IMR-90 (cell line): ENCODE measurements at regions not wholly inside any gene's neighbourhood (a gene's known extent, or its start where the extent isn't known, plus 50 kb on each side); places are given as distances from the start of the nearest gene placed in this dataset.

ENCODE experiments used
- ATAC-seq: fragments of 200-7000 bp; cut with Tn5 transposase; 2 replicates; pipeline ENCODE4 v1.9.1; 2020; ENCODE audit warnings: low read depth, mild to moderate bottlenecking, moderate library complexity
- BruUV-seq: library from RNA; stranded (reverse); fragments of 400-500 nt; replicated peaks from 2 replicates; lab custom pipeline; 2021; lab: Mats Ljungman, UMichigan
- CTCF ChIA-PET: fragments of 300-600 bp; formaldehyde crosslinking; extraction: SDS; loops from one replicate; lab custom pipeline; 2021; ENCODE audit warnings: antibody characterized with exemption; lab: Yijun Ruan, JAX
- POLR2A ChIA-PET: fragments of 300-600 bp; sonication (Branson Sonifier 250); formaldehyde crosslinking; loops from one replicate; lab custom pipeline; 2022; ENCODE audit warnings: antibody characterized with exemption; ENCODE audit not compliant: unreplicated experiment; lab: Charles Lee
- DNase-seq: peaks from one replicate; pipeline ENCODE4 v3.0.0; 2013
- H2AFZ ChIP-seq: replicated peaks from 2 replicates; pipeline ENCODE3; 2013; ENCODE audit warnings: low read length, mild to moderate bottlenecking; ENCODE audit not compliant: poor library complexity
- H2AK5ac ChIP-seq: 2 replicates; pipeline ENCODE4 v1.6.1; 2013; ENCODE audit warnings: low read depth, low read length, inconsistent platforms
- H2AK9ac ChIP-seq: replicated peaks from 2 replicates; pipeline ENCODE3; 2013; ENCODE audit warnings: mild to moderate bottlenecking, low read depth, low read length, moderate library complexity; ENCODE audit not compliant: poor library complexity
- H2BK120ac ChIP-seq: 2 replicates; pipeline ENCODE4 v1.6.1; 2013; ENCODE audit warnings: low read depth, low read length, inconsistent platforms
- H2BK15ac ChIP-seq: 3 replicates; pipeline ENCODE4 v1.6.1; 2013; ENCODE audit warnings: low read depth, low read length, inconsistent platforms
- H2BK20ac ChIP-seq: 2 replicates; pipeline ENCODE4 v1.6.1; 2013; ENCODE audit warnings: low read depth, mild to moderate bottlenecking, inconsistent platforms, low read length, moderate library complexity
- H2BK5ac ChIP-seq: 2 replicates; pipeline ENCODE4 v1.6.1; 2013; ENCODE audit warnings: mild to moderate bottlenecking, low read depth, low read length, inconsistent platforms; ENCODE audit not compliant: poor library complexity, severe bottlenecking
- H3K14ac ChIP-seq: replicated peaks from 2 replicates; pipeline ENCODE4 v1.6.1; 2013; ENCODE audit warnings: low read depth, low read length, inconsistent platforms
- H3K18ac ChIP-seq: 2 replicates; pipeline ENCODE4 v1.6.1; 2013; ENCODE audit warnings: low read depth, low read length, control low read depth
- H3K23ac ChIP-seq: 2 replicates; pipeline ENCODE4 v1.6.1; 2013; ENCODE audit warnings: low read depth, low read length, inconsistent platforms
- H3K27ac ChIP-seq: 2 replicates; pipeline ENCODE4 v1.5.1; 2013; ENCODE audit warnings: mild to moderate bottlenecking, control low read depth, low read length; ENCODE audit not compliant: insufficient read depth
- H3K27me3 ChIP-seq: 2 replicates; pipeline ENCODE4 v1.6.1; 2013; ENCODE audit warnings: low read length; ENCODE audit not compliant: control insufficient read depth, insufficient read depth
- H3K36me3 ChIP-seq: 2 replicates; pipeline ENCODE4 v1.6.1; 2013; ENCODE audit warnings: low read length, mixed read lengths; ENCODE audit not compliant: control insufficient read depth, insufficient read depth
- H3K4ac ChIP-seq: 2 replicates; pipeline ENCODE4 v1.6.1; 2013; ENCODE audit warnings: low read depth, low read length, inconsistent platforms
- H3K4me1 ChIP-seq: 2 replicates; pipeline ENCODE4 v1.6.1; 2013; ENCODE audit warnings: low read length, mixed read lengths; ENCODE audit not compliant: control insufficient read depth, insufficient read depth
- H3K4me2 ChIP-seq: 2 replicates; pipeline ENCODE4 v1.6.1; 2013; ENCODE audit warnings: low read depth, mild to moderate bottlenecking, control low read depth, low read length, moderate library complexity
- H3K4me3 ChIP-seq: 2 replicates; pipeline ENCODE4 v1.5.1; 2013; ENCODE audit warnings: low read depth, mild to moderate bottlenecking, control low read depth, low read length, moderate library complexity; ENCODE audit not compliant: insufficient read depth
- H3K56ac ChIP-seq: 2 replicates; pipeline ENCODE4 v1.6.1; 2013; ENCODE audit warnings: low read length, inconsistent platforms; ENCODE audit not compliant: insufficient read depth; ENCODE audit errors: extremely low read depth
- H3K79me1 ChIP-seq, 2 experiments: 2 replicates each; pipeline ENCODE4 v1.6.1; 2013; ENCODE audit warnings: low read length in 2 of 2, inconsistent platforms in 1 of 2, low read depth in 1 of 2
- H3K9ac ChIP-seq: 2 replicates; pipeline ENCODE4 v1.6.1; 2013; ENCODE audit warnings: low read depth, low read length, control low read depth
- H3K9me1 ChIP-seq: 2 replicates; pipeline ENCODE4 v1.6.1; 2013; ENCODE audit warnings: low read length, inconsistent platforms; ENCODE audit not compliant: insufficient read depth
- H3K9me3 ChIP-seq: 2 replicates; pipeline ENCODE4 v1.6.1; 2013; ENCODE audit warnings: low read length; ENCODE audit not compliant: control insufficient read depth, insufficient read depth
- H4K20me1 ChIP-seq: 2 replicates; pipeline ENCODE4 v1.6.1; 2013; ENCODE audit warnings: low read length, inconsistent platforms; ENCODE audit not compliant: insufficient read depth
- H4K5ac ChIP-seq: 2 replicates; pipeline ENCODE4 v1.6.1; 2013; ENCODE audit warnings: mild to moderate bottlenecking, low read depth, low read length, control low read depth
- H4K8ac ChIP-seq, 2 experiments: 2 replicates each; pipeline ENCODE4 v1.6.1; 2013; ENCODE audit warnings: low read depth in 2 of 2, low read length in 2 of 2, control low read depth in 1 of 2, inconsistent platforms in 1 of 2
- H4K91ac ChIP-seq: 2 replicates; pipeline ENCODE4 v1.6.1; 2013; ENCODE audit warnings: low read depth, low read length, inconsistent platforms; ENCODE audit not compliant: insufficient read depth
- BHLHE40 ChIP-seq: fragments of 150-350 bp; IDR thresholded peaks from 2 replicates; pipeline ENCODE4 v1.6.1; 2016; ENCODE audit warnings: mild to moderate bottlenecking, low read depth, low read length
- CEBPB ChIP-seq: IDR thresholded peaks from 2 replicates; pipeline ENCODE4 v1.6.1; 2012; ENCODE audit warnings: low read depth, low read length, improper control_type of control experiment
- CHD1 ChIP-seq: IDR thresholded peaks from 2 replicates; pipeline ENCODE4 v1.6.1; 2012; ENCODE audit warnings: low read depth, low read length, improper control_type of control experiment
- FOS ChIP-seq: fragments of 150-350 bp; IDR thresholded peaks from 2 replicates; pipeline ENCODE4 v1.6.1; 2016; ENCODE audit warnings: low read depth, low read length
- MAFK ChIP-seq: IDR thresholded peaks from 2 replicates; pipeline ENCODE4 v1.6.1; 2012; ENCODE audit warnings: low read depth, low read length, improper control_type of control experiment
- MAZ ChIP-seq: IDR thresholded peaks from 2 replicates; pipeline ENCODE4 v1.6.1; 2012; ENCODE audit warnings: low read depth, mild to moderate bottlenecking, low read length, improper control_type of control experiment, moderate library complexity, borderline replicate concordance
- MXI1 ChIP-seq: IDR thresholded peaks from 2 replicates; pipeline ENCODE4 v1.6.1; 2012; ENCODE audit warnings: low read depth, mild to moderate bottlenecking, low read length, moderate library complexity, borderline replicate concordance
- NFE2L2 ChIP-seq: fragments of 150-350 bp; IDR thresholded peaks from 2 replicates; pipeline ENCODE4 v1.6.1; 2016; ENCODE audit warnings: low read depth, mild to moderate bottlenecking, low read length
- POLR2A ChIP-seq: IDR thresholded peaks from 2 replicates; pipeline ENCODE4 v1.6.1; 2012; ENCODE audit warnings: mild to moderate bottlenecking, low read depth, low read length
- RAD21 ChIP-seq: IDR thresholded peaks from 2 replicates; pipeline ENCODE4 v1.6.1; 2012; ENCODE audit warnings: low read length, improper control_type of control experiment
- RCOR1 ChIP-seq: IDR thresholded peaks from 2 replicates; pipeline ENCODE4 v1.6.1; 2012; ENCODE audit warnings: mild to moderate bottlenecking, low read length, improper control_type of control experiment; ENCODE audit not compliant: insufficient replicate concordance
- RFX5 ChIP-seq: IDR thresholded peaks from 2 replicates; pipeline ENCODE4 v1.8.0; 2012; ENCODE audit warnings: low read depth, mild to moderate bottlenecking, low read length, moderate library complexity
- SMC3 ChIP-seq: fragments of 150-350 bp; IDR thresholded peaks from 2 replicates; pipeline ENCODE4 v1.6.1; 2016; ENCODE audit warnings: low read depth, mild to moderate bottlenecking, antibody characterized with exemption, low read length, moderate library complexity
- WGBS, 2 experiments: methylation state at CpG; one replicate each; pipeline versions ENCODE4 v1.1.5 to v1.1.7; 2013; ENCODE audit warnings: missing lambda C conversion rate in 2 of 2; ENCODE audit not compliant: insufficient read length in 1 of 2; ENCODE audit errors: extremely low coverage in 2 of 2; 5-methylcytosine and 5-hydroxymethylcytosine counted together
- dilution Hi-C: fragments of 300-500 bp; cut with HindIII; formaldehyde crosslinking; loops from one replicate; pipeline ENCODE4 v1.14.3; 2018; ENCODE audit warnings: low sequenced_read_pairs; ENCODE audit not compliant: unreplicated experiment
- in situ Hi-C: fragments of 300-500 bp; cut with MboI; formaldehyde crosslinking; loops from 3 replicates; pipeline ENCODE4 v1.14.3; 2019; ENCODE audit warnings: low sequenced_read_pairs, inconsistent platforms, mixed read lengths
- intact Hi-C: fragments of 100-400 bp; cut with micrococcal nuclease; formaldehyde crosslinking; loops from 2 replicates; pipeline ENCODE4 v1.10.0; 2022
- TF ChIP-seq, protein P1 (sequence below): fragments of 150-350 bp; IDR thresholded peaks from 2 replicates; pipeline ENCODE4 v1.6.1; 2016; ENCODE audit warnings: low read depth, mild to moderate bottlenecking, low read length, moderate library complexity, borderline replicate concordance
- TF ChIP-seq, protein P2 (sequence below): fragments of 150-350 bp; IDR thresholded peaks from 2 replicates; pipeline ENCODE4 v1.6.1; 2017; ENCODE audit warnings: mild to moderate bottlenecking, antibody characterized with exemption, low read length, low read depth
- TF ChIP-seq, protein P3 (sequence below): conservative IDR thresholded peaks from 2 replicates; pipeline ENCODE4 v1.5.1; 2012; ENCODE audit warnings: mild to moderate bottlenecking, low read depth, low read length, improper control_type of control experiment

DNA sequence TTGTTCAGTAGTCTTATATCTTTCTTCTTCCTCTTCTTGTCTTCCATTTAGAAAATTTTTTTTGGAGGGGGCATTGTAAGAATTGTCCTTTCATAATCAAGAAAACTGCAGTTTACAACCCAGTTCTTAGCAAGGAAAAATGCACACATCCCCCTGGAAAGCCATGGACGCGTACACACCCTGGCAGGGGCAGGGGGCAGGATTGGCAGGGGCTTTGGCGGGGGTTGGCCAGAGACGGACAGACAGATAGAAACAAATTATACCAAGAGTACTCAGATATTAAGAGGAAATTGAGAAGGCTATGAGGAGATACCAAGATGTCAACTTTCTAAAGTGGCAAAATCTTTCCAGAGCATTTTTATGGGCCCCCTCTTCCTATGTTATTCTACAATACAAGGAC is 322.5 kb upstream of the CPXCR1 start:
- Histone ChIP-seq H3K4me2 (no peak overlapping the region), H3K27ac (no peak overlapping the region), H4K20me1 (no peaks in the 10 kb centered on the region), H3K27me3 (no peaks in the 10 kb centered on the region), H2AFZ (no peak overlapping the region), H3K4me1 (no peaks in the 10 kb centered on the region), H2BK5ac (no peak overlapping the region), H3K4ac (no peak overlapping the region), H3K9me3 (0 out of 2 replicates have a peak, but pooled peaks cover 3% of the 10 kb centered on the region), H3K4me3 (no peak overlapping the region), H2BK120ac (no peak overlapping the region), H3K18ac (no peak overlapping the region), H4K5ac (no peak overlapping the region), H3K23ac (no peak overlapping the region), H4K8ac (no peak overlapping the region), H3K79me1 (no peaks in the 10 kb centered on the region), H3K56ac (no peak overlapping the region), H4K91ac (no peak overlapping the region), H2BK15ac (no peak overlapping the region), H3K14ac (no peak overlapping the region), H3K36me3 (no peaks in the 10 kb centered on the region), H3K9me1 (no peaks in the 10 kb centered on the region), H2BK20ac (no peak overlapping the region), H3K9ac (no peak overlapping the region), H2AK9ac (no peak overlapping the region), H2AK5ac (no peak overlapping the region)
- WGBS, 2 experiments = no CpG with 5 or more reads among the region's 4 CpGs
- dilution Hi-C loops = no loop called here
- TF ChIP-seq RCOR1 (no peak), CHD1 (no peak), FOS (no peak), MXI1 (no peak), NFE2L2 (no peak), CEBPB (no peak), MAFK (no peak), SMC3 (no peak), BHLHE40 (no peak), RAD21 (no peak), RFX5 (no peak), POLR2A (no peak), MAZ (no peak)
- TF ChIP-seq, protein P1, sequence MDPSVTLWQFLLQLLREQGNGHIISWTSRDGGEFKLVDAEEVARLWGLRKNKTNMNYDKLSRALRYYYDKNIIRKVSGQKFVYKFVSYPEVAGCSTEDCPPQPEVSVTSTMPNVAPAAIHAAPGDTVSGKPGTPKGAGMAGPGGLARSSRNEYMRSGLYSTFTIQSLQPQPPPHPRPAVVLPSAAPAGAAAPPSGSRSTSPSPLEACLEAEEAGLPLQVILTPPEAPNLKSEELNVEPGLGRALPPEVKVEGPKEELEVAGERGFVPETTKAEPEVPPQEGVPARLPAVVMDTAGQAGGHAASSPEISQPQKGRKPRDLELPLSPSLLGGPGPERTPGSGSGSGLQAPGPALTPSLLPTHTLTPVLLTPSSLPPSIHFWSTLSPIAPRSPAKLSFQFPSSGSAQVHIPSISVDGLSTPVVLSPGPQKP = no peak
- TF ChIP-seq, protein P2, sequence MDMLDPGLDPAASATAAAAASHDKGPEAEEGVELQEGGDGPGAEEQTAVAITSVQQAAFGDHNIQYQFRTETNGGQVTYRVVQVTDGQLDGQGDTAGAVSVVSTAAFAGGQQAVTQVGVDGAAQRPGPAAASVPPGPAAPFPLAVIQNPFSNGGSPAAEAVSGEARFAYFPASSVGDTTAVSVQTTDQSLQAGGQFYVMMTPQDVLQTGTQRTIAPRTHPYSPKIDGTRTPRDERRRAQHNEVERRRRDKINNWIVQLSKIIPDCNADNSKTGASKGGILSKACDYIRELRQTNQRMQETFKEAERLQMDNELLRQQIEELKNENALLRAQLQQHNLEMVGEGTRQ = no peak
- TF ChIP-seq, protein P3, sequence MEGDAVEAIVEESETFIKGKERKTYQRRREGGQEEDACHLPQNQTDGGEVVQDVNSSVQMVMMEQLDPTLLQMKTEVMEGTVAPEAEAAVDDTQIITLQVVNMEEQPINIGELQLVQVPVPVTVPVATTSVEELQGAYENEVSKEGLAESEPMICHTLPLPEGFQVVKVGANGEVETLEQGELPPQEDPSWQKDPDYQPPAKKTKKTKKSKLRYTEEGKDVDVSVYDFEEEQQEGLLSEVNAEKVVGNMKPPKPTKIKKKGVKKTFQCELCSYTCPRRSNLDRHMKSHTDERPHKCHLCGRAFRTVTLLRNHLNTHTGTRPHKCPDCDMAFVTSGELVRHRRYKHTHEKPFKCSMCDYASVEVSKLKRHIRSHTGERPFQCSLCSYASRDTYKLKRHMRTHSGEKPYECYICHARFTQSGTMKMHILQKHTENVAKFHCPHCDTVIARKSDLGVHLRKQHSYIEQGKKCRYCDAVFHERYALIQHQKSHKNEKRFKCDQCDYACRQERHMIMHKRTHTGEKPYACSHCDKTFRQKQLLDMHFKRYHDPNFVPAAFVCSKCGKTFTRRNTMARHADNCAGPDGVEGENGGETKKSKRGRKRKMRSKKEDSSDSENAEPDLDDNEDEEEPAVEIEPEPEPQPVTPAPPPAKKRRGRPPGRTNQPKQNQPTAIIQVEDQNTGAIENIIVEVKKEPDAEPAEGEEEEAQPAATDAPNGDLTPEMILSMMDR = no peak
- no peak for ATAC-seq
- intact Hi-C loops = no loop called here
- POLR2A ChIA-PET = no interaction called here
- BruUV-seq = no TSS peak
- no peak for DNase-seq
- CTCF ChIA-PET = no interaction called here
- in situ Hi-C loops = no loop called here
